ENCODE measurements at regions not wholly inside any gene's neighbourhood (a gene's known extent, or its start where the extent isn't known, plus 50 kb on each side); places are given as distances from the start of the nearest gene placed in this dataset.

DNA sequence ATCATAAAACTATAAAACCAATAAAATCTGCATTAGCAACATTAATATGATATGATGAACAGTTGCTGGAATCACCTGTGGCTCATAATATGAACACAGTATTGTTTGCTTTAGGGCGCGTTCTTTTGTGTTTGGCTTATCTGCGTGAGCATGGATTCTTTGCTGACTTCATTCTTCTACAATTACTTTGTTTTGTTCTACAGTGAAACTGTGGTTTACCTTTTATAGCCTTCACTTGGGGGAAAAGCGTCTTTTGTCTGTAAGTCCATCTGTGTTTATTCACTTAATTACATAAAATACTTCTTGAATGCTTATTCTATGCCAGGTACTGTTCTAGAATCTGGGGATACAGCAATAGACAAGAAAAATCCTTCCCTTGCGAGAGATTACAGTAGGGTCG lies 74.0 kb upstream of the SEC11C start:
- Histone ChIP-seq H4K20me1 (ENCODE audit: insufficient read depth, low read length) (no peaks in the 10 kb centered on the region), H3K4me3 (replicated peaks in 1 of 3; ENCODE audit: insufficient read depth in 1 of 3, low read depth in 2 of 3, low read length in 3 of 3) (no peak overlapping the region), H3K9me3 (ENCODE audit: low read length) (no peaks in the 10 kb centered on the region), H3K4me1 (ENCODE audit: insufficient read depth, low read length) (no peaks in the 10 kb centered on the region), H3K27me3 (ENCODE audit: control insufficient read depth in 1 of 2, insufficient read depth in 2 of 2, low read length in 2 of 2) (peaks cover 3 to 33% of the 10 kb centered on the region in 2 experiments; a peak in 3 of 5 replicates), H3K36me3 (replicated peaks in 1 of 2; ENCODE audit: control insufficient read depth in 1 of 2, insufficient read depth in 2 of 2, low read length in 2 of 2) (no peaks in the 10 kb centered on the region), H3K79me2 (ENCODE audit: insufficient read depth, low read length) (no peaks in the 10 kb centered on the region), H3K4me2 (ENCODE audit: low read depth, low read length) (no peak overlapping the region), H3K9ac (ENCODE audit: insufficient read depth, low read depth, low read length) (no peak overlapping the region), H3K27ac (ENCODE audit: extremely low read length, insufficient read depth, low read length) (no peak overlapping the region), H2AFZ (ENCODE audit: low read length) (no peak overlapping the region)
- 42% methylated on average over 6 of the region's 6 CpGs for WGBS (ENCODE audit: low lambda C conversion rate)
- FAIRE-seq (no peak), DNase-seq (ENCODE audit: low spot score) (no peak), ATAC-seq (no peak)
- no TSS peak for BruUV-seq (replicated peaks)
- in situ Hi-C loops (cut with HindIII; ENCODE audit: extremely low pct_ligation_motif_present, low pct_unique_long_range_greater_than_20kb), result loop anchor here (25.0 kb wide), 2 partner anchors 528 to 678 kb away; no protein-coding TSS in a partner anchor
- ChIA-PET POLR2A (no interaction called here), CTCF (ENCODE audit: low intra/inter-chr PET ratio, low total read pairs) (no interaction called here)
- TF ChIP-seq ZBTB4 (CRISPR knock-in tag; IDR thresholded peaks at IDR 0.05; ENCODE audit: borderline replicate concordance), result no peak
- TF ChIP-seq ZNF180 (CRISPR knock-in tag; IDR thresholded peaks at IDR 0.05; ENCODE audit: borderline replicate concordance, low read depth), result no peak
- no peak for TF ChIP-seq ZSCAN31 (CRISPR knock-in tag; IDR thresholded peaks at IDR 0.05; ENCODE audit: low read depth)
- TF ChIP-seq, protein P1, sequence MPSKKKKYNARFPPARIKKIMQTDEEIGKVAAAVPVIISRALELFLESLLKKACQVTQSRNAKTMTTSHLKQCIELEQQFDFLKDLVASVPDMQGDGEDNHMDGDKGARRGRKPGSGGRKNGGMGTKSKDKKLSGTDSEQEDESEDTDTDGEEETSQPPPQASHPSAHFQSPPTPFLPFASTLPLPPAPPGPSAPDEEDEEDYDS (CRISPR knock-in tag; IDR thresholded peaks at IDR 0.05), result no peak
- TF ChIP-seq TEAD3 (CRISPR knock-in tag; optimal IDR thresholded peaks at IDR 0.05; ENCODE audit: borderline replicate concordance), result no peak
- intact Hi-C loops (cut with micrococcal nuclease; ENCODE audit: unreplicated experiment), result no loop called here

Measured in HepG2 (cell line).